ENCODE measurements at regions not wholly inside any gene's neighbourhood (a gene's known extent, or its start where the extent isn't known, plus 50 kb on each side); places are given as distances from the start of the nearest gene placed in this dataset.

DNA sequence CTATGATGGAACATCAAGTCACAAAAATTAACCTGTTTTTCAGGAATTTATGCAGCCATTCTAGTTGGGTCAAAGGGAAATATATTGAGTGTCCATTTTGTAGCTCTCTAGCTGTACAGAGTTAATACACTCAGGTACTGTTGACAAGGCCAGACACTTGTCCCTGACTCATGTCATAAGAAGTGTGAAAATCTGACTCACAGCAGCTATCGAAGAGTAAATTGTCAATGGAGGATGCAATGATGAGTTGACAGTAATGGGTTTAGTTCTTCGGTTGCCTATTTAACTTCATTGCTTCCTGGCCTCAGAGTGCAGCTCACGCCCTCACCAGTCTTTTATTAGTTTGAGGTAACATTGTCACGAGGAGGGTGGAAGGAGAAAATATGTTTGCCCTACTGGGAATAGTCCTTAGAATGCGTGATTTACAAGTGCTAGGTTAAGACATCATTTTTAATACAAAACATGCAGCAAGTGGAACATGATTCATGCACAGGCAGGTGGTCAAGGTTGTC is 255.1 kb downstream of the XPNPEP1 start:
- WGBS, 2 experiments (ENCODE audit: extremely low coverage in 1 of 2, insufficient coverage in 1 of 2, insufficient read length in 1 of 2, insufficient replicate concordance in 2 of 2, low coverage in 1 of 2, low lambda C conversion rate in 2 of 2, missing lambda C conversion rate in 1 of 2) = 66% methylated on average over 5 of the region's 5 CpGs; no CpG with 5 or more reads in 1 of the 2 experiments
- H2AFZ ChIP-seq (ENCODE audit: low read length) = no peak overlapping the region
- DNase-seq (ENCODE audit: low read depth in 1 of 2, low spot score in 2 of 2) (no peak), FAIRE-seq (no peak)
- no peak overlapping the region for H2BK12ac ChIP-seq (ENCODE audit: low read depth, low read length)
- no peaks in the 10 kb centered on the region for H3K27me3 ChIP-seq (replicated peaks in 1 of 4; ENCODE audit: control insufficient read depth in 3 of 4, extremely low read depth in 1 of 4, insufficient read depth in 3 of 4, low read length in 3 of 4)
- H3K27ac ChIP-seq (ENCODE audit: low read depth, low read length) = no peak overlapping the region
- H3K23ac ChIP-seq (ENCODE audit: insufficient read length) = no peak overlapping the region
- no peak overlapping the region for H3K4me3 ChIP-seq (ENCODE audit: extremely low read depth in 1 of 4, insufficient read depth in 2 of 4, low read depth in 3 of 4, low read length in 4 of 4)
- H3K9me3 ChIP-seq (ENCODE audit: insufficient read depth in 2 of 2, low read depth in 1 of 2, low read length in 1 of 2) = no peaks in the 10 kb centered on the region; a peak in 1 of 4 replicates
- H2BK120ac ChIP-seq (replicated peaks; ENCODE audit: low read depth, low read length) = no peak overlapping the region
- no peak overlapping the region for H2AK5ac ChIP-seq (ENCODE audit: low read depth, low read length)
- TF ChIP-seq NRF1 (IDR thresholded peaks at IDR 0.05; ENCODE audit: low read depth, low read length) = no peak
- no peaks in the 10 kb centered on the region for H3K79me2 ChIP-seq (ENCODE audit: control insufficient read depth in 1 of 2, insufficient read depth in 2 of 2, low read length in 2 of 2)
- H3K4me2 ChIP-seq (ENCODE audit: insufficient read depth in 1 of 2, low read depth in 2 of 2, low read length in 2 of 2) = no peak overlapping the region
- H3K36me3 ChIP-seq (ENCODE audit: control insufficient read depth in 2 of 4, insufficient read depth in 4 of 4, low read length in 3 of 4) = no peaks in the 10 kb centered on the region
- no peak overlapping the region for H3K14ac ChIP-seq (ENCODE audit: insufficient read length)
- POLR2A ChIA-PET (ENCODE audit: partially characterized antibody) = no interaction called here
- H4K5ac ChIP-seq (ENCODE audit: insufficient read length, low read depth, low read length) = no peak overlapping the region
- CTCF ChIA-PET (ENCODE audit: partially characterized antibody) = interaction anchor here (1.4 kb wide), 1 partner anchor 106 kb away, joined by 4 read pairs; no protein-coding TSS in a partner anchor
- no peak overlapping the region for H3K4ac ChIP-seq (replicated peaks; ENCODE audit: insufficient read length, low read depth, low read length)
- H3K18ac ChIP-seq (ENCODE audit: extremely low read depth, low read length) = no peak overlapping the region
- no peak overlapping the region for H2BK5ac ChIP-seq (ENCODE audit: low read depth, low read length)
- no peak overlapping the region for H3K56ac ChIP-seq (replicated peaks; ENCODE audit: insufficient read length, low read depth, low read length)
- H3K79me1 ChIP-seq (ENCODE audit: low read depth, low read length) = no peaks in the 10 kb centered on the region
- H4K91ac ChIP-seq (replicated peaks; ENCODE audit: insufficient read length, low read length) = no peak overlapping the region
- no peak overlapping the region for H2BK20ac ChIP-seq (ENCODE audit: low read length)
- H4K20me1 ChIP-seq (replicated peaks in 1 of 2; ENCODE audit: control insufficient read depth in 1 of 2, insufficient read depth in 2 of 2, low read length in 2 of 2) = no peaks in the 10 kb centered on the region
- H3K9ac ChIP-seq (replicated peaks in 1 of 4; ENCODE audit: extremely low read depth in 1 of 4, low read depth in 3 of 4, low read length in 3 of 4) = no peak overlapping the region
- H4K8ac ChIP-seq (ENCODE audit: extremely low read depth, insufficient read depth, low read length) = no peak overlapping the region
- H3K23me2 ChIP-seq (ENCODE audit: low read depth, low read length) = no peaks in the 10 kb centered on the region
- H2BK15ac ChIP-seq (ENCODE audit: low read length) = no peak overlapping the region
- H3K4me1 ChIP-seq (replicated peaks in 1 of 4; ENCODE audit: control insufficient read depth in 3 of 4, insufficient read depth in 4 of 4, low read length in 3 of 4) = no peaks in the 10 kb centered on the region
